ENCODE measurements at regions not wholly inside any gene's neighbourhood (a gene's known extent, or its start where the extent isn't known, plus 50 kb on each side); places are given as distances from the start of the nearest gene placed in this dataset.
"Not testable (repeated sequence)": the region's sequence is repeated elsewhere in the genome, so short reads cannot be mapped to it uniquely, and the experiment has no call there.

DNA sequence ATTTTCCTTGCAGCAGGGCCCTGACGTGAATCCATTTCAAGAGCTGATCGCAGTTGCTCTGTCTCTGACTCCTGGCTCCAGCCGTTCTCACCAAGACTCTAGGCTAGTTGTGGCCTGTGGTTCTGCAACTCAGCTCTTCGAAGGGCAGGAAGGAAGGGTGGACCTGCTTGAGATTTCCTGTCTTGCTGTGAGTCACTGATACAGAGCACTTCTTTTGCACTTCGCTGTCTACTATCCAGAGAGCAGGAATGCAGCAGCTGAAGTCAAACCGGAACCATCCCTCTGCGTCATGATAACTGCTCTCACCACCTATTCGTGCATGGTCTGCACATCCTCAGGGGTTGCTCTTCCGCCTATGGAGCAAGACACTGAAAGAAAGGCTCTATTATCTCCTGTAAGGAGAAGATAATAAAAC is 59.7 kb downstream of the RAP2B start:
- DNase-seq (ENCODE audit: low spot score): peak; percentile 50

DNA sequence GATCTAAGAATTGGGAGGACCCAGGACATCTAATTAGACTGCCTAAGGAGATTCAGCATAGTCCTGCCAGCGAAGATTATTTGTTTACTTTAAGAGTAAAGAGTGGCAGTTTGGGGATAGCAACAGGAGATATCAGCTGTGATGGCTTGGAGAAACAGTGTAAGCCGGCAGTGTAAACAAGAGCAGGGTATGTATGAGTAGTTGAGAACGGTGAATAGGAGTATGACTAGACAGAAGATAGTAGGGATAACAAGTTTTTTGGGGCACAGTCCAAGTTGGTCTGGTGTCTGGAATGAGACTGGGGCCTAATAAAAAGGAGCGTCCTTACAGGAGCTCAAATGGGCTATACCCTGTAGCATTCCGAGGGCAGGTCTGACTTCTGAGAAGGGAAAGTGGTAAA is 64.9 kb downstream of the RAP2B start:
- not testable (repeated sequence) for DNase-seq (ENCODE audit: low spot score)

DNA sequence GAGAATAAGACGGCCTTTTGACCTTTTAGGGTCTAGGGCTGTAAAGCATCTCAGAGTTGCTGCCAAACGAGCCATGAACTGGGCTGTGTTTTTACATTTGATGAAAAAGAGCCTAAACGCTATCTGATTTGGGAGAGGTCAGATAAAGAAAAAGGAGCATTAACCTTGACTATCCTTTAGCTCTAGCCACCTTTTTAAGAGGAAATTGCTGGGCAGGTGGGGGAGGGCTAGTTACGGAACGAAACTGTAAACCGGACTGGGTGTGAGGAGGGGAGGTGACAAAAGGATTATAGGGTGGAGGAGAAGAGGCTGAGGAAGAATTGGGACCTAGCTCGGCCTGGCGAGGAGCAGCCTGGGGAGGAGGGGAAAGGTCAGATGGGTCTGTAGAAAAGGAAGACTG is 68.4 kb downstream of the RAP2B start:
- DNase-seq (ENCODE audit: low spot score): not testable (repeated sequence)

DNA sequence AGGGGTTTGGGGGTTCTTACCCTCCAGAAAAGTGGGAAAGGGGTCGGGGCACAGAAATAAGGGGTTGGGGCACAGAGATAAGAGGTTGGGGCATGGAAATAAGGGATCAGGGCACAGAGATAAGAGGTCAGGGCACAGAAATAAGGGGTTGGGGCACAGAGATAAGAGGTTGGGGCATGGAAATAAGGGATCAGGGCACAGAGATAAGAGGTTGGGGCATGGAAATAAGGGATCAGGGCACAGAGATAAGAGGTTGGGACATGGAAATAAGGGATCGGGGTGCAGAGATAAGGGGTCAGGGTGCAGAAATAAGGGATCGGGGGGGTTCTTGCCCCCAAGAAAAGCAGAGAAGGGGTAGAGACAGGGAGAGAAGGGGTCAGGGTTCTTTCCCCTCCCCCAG is 69.2 kb downstream of the RAP2B start:
- DNase-seq (ENCODE audit: low spot score): not testable (repeated sequence)

DNA sequence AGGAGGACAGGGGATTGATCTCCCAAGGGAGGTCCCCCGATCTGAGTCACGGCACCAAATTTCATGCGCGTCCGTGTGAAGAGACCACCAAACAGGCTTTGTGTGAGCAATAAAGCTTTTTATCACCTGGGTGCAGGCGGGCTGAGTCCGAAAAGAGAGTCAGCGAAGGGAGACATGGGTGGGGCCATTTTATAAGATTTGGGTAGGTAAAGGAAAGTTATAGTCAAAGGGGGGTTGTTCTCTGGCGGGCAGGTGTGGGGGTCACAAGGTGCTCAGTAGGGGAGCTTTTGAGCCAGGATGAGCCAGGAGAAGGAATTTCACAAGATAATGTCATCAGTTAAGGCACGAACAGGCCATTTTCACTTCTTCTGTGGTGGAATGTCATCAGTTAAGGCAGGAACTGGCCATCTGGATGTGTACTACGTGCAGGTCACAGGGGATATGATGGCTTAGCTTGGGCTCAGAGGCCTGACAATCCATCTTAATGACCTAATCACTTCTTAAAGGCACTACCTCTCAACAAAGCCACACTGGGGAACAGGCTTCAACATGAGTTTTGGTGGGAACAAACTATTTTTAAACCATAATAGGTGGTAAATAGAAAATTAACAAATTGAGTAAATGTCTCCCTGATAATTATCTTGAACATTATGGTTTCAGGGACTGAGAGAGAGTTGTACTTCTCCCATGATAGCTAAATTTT is 70.2 kb downstream of the RAP2B start:
- DNase-seq (ENCODE audit: low spot score): not testable (repeated sequence)

DNA sequence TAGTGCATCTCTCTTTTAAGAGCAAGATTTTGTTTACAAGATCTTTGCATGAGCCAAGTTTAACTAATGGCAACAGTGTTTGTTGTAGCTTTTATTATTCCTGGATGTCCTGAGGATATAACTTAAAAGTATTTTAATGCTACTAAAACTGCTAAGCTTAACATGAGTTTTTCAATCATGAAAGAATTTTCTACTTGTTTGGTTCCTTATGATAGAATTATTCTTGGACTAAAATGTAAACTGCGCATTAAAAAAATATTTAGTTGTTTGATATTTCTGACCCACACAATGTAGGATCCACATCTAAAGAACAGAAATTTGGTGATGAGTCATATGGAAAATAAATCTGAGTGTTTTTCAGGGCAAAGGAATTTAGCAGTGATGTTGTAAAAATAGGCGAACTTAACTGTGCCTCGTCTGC is 70.8 kb downstream of the RAP2B start:
- DNase-seq (ENCODE audit: low spot score): no peak

DNA sequence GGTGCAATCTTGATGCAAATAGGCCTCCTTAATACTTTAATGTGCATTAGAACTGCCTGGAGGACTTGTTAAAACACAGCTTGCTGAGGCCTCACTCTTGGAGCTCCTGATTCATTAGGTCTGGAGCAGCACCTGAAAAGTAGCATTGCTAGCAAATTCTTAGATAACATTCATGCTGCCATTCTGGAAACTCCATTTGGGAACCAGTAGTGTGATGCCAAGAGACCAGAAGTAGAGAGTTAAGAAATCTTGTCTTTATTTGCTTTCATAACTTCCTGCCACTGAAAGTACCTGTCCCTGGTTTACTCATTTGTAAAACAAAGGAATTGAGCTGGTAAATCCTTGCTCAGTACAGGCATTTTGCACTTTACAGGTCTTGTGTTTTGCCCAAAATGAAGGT is 72.0 kb downstream of the RAP2B start:
- no peak for DNase-seq (ENCODE audit: low spot score)

DNA sequence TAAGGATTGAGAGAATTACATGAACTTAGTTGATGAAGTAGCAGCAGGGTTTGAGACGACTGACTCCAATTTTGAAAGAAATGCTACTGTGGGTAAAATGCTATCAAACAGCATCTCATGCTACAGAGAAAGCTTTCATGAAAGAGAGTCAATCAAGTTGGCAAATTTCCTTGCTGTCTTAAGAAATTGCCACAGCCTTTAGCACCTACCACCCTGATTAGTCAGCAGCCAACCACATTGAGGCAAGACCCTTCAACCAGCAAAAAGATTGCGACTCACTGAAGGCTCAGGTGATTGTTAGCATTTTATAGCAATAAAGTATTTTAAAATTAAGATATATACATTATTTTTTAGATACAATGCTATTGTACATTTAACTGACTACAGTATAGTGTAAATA is 80.9 kb downstream of the RAP2B start:
- no peak for DNase-seq (ENCODE audit: low spot score)

DNA sequence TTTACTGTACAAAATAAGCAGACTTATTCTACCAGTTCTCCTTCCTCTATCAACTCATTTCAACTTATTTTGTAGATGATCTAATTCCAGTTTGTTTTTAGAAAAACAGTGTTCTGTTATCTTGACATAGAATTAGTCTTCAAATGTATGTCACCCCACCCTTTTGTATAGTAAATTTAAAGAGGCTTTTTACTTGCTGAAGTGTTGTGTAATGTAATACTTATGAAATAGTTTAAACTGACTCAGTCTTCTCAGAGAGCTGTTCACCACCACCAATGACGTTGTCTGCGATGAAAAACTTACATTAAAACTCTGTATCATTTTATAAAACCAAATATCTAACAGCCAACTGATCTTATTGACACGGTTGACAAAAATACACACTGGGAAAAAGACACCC is 82.9 kb downstream of the RAP2B start:
- no peak for DNase-seq (ENCODE audit: low spot score)

DNA sequence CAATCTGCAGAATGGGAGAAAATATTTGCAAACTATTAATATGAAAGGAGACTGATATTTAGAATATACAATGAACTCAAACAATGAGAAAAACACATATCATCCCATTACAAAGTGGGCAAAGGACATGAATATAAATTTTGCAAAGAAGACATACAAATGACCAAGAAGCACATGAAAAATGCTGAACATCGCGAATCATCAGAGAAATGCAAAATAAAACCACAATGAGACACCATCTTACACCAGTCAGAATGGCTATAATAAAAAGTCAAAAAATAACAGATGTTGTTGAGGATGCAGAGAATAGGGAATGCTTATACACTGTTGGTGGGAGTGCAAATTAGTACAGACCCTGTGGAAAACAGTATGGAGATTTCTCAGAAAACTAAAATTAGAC is 83.6 kb downstream of the RAP2B start:
- DNase-seq (ENCODE audit: low spot score): no peak

DNA sequence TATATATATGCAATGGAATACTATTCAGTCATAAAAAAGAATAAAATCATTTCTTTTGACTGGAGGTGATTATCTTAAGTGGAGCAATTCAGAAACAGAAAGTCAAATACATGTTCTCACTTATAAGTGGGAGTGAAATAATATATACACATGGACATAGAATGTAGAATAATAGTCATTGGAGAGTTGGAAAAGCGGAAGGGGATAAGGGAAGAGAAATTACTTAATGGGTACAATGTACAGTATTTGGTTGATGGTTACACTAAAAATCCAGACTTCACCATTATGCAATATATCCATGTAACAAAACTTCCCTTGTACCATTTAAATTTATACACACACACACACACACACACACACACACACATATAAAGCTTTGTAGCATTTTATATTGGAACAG is 84.3 kb downstream of the RAP2B start:
- DNase-seq (ENCODE audit: low spot score): no peak

DNA sequence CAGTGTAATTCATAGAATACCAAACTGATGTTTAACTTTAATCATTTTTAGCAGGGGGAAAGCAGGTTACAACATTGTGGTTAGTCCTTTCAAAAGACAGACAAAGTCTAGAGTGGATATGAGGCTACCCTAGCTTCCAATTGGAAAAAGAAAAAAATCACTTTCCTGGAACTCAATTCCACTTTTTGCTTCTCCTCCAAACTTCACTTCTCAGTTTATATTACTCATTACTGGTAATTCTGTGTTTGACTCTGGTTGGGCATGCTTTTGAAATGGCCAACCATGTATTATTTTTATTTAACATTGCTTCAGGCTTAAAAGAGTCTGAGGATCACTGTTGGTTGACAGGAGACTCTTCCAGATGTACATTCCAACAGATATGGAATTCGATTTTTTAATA is 84.8 kb downstream of the RAP2B start:
- DNase-seq (ENCODE audit: low spot score): no peak

DNA sequence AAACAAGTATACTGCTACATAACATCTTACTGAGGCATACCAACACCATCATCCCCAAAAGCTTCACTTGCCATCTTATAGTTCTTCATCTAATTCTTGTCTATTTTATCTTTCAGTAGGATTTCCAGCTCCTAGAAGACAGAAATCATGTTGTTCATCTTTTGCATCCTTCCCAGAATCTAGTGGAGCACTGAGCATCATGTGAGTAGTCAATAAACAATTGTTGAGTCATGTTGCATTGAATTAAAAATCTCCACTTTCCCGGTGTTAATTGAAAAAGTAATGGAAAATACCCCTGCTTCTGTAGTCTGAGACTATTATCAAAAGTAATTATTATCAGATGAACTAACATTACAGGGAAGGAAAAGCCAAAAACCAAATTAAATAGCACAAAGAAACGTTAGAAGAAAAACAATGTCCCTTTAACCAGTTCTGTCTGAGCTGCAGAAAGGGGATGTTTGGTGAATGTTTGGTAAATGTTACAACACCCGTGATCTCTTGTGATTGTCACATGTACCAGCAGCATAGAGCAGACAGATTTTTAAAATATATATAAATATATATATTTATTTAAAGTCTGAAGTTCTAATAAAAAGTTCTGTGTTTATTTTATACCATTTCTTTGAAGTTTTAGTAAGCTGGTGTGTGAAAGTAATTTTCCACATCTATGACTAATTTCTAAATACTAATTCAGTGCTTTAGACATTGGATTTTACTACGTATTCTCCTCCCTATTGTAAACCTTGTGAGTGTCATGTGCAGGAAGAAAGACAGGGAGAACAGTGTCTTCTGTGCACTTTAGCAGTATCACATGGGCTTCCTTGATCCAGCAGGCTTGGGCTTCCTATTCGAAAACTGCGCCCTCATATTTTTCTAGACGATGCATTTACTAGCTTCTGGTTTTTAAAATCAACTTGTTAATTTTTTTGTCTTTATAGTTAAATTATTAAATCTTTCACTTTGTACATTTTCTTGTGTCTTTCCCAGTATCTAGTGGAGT is 85.6 kb downstream of the RAP2B start:
- DNase-seq (ENCODE audit: low spot score): no peak

DNA sequence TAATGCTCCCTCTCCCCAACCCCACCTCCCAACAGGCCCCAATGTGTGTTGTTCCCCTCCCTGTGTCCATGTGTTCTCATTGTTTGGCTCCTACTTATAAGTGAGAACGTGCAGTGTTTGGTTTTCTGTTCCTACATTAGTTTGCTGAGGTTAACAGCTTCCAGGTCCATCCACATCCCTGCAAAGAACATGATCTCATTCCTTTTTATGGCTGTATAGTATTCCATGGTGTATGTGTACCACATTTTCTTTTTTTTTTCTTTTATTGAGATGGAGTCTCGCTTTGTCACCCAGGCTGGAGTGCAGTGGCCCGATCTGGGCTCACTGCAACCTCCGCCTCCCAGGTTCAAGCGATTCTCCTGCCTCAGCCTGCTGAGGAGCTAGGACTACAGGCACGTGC is 86.8 kb downstream of the RAP2B start:
- DNase-seq (ENCODE audit: low spot score): not testable (repeated sequence)

DNA sequence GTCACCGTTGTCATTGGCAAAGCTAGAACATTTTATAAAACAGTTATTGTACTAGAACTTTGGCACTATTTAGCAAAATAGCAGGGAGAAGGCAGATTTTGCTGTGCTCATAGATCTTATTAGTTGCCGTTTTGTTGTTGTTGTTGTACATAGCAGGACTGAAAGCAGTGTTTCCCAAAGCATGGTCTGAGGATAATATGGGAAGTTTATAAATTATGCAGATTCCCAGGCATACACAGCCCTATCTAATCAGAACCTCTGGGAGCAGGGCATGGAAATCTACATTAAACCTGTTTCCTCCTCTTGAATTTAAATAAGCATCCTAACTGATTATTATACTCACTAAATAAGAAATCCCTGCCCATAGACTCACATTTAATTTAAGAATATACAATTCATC is 87.9 kb downstream of the RAP2B start:
- DNase-seq (ENCODE audit: low spot score): no peak

DNA sequence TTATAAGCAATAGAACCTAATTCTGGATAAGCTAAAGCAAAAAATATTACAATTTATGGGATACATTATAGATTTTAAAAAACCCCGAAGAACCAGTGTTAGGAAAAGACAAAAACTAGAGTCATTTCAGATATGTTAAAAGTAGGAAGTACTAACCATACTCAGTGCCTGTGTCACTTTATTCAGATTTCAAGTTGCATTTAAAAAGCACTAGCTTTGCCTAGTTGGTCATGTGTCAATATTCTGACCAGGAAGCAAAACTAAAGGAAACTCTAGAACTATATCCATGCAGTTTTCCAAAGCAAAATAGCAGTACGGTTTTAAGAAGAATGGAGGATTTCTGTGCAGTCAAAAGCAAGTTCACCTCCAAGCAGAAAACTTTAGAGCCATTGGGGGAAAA is 88.4 kb downstream of the RAP2B start:
- no peak for DNase-seq (ENCODE audit: low spot score)

DNA sequence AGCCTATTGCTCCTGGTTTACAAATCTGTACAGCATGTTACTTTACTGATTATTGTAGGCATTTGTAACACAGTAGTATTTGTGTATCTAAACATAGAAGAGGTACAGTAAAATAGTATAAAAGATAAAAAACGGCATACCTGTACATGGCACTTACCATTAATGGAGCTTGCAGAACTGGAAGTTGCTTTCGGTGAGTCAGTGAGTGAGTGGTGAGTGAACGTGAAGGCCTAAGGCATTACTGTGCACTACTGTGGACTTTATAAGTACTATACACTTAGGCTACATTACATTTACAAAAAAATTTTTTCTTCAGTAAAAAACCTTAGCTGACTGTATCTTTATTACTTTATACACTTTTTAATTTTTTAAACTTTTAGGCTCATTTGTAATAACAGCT is 90.9 kb downstream of the RAP2B start:
- DNase-seq (ENCODE audit: low spot score): no peak

DNA sequence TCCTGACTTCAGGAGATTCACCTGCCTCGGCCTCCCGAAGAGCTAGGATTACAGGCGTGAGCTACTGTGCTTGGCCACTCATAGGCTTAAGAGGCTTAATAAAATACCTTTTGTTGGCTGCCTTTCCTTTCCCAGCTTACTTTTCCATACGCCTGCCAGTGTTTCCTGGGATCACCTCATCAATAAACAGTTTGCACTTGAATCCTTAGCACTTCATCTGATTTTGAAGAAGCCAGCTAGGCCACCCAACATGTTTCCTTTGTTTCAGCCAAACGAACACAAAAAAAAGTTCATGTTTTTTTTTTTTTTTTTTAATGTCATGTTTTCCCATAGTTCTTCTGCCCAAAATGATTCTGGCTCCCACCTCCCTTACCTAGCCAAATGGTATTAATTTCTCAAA is 92.3 kb downstream of the RAP2B start:
- DNase-seq (ENCODE audit: low spot score): no peak

DNA sequence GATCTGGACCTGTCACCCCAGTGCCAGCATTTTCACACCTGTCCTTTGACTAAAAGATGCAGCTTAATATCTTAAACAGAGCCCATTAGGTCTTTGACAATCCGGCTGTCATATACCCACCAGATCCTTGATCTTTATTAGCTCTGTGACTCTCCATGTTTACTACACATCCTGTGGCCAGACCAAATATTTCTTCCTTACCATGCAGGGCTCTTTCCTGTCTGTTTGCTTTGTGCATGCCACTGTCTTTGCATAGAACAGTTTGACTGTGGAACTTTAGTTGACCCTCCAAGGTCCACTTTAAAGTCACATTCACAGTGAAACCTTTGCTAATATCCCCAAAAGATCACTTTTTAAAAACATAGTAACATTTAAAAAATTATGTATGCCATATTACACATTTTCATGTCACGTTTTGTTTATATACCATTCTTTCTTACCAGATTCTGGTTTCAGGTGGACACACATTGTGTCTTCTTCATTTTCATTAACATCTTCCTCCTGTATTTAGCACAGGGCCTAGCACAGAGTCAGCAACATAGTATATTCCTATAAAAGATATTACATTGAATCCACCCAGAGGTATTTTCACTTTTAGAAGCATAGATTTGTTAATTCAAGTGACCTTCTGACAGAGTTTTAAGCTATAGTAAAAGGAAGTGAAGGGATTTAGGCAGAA is 95.8 kb downstream of the RAP2B start:
- peak; percentile 23 for DNase-seq (ENCODE audit: low spot score)

DNA sequence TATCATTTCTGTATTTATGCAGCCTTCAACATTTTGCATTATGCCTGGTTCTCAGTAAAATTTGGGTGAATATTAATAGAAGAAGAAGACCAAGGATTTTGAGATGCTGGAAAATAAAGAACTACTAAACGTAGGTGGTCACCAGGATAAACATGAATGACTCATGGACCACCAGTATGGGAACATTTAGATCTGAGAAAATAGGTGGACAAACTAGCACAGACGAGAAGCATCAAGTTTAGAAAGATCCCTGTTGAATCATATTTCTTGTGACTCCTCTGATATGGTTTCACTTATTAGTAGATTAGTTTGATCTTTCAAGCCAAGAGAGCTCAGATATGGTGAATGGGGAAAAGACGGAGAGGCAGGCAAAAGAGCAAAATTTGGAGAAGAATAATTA is 97.9 kb downstream of the RAP2B start:
- no peak for DNase-seq (ENCODE audit: low spot score)

DNA sequence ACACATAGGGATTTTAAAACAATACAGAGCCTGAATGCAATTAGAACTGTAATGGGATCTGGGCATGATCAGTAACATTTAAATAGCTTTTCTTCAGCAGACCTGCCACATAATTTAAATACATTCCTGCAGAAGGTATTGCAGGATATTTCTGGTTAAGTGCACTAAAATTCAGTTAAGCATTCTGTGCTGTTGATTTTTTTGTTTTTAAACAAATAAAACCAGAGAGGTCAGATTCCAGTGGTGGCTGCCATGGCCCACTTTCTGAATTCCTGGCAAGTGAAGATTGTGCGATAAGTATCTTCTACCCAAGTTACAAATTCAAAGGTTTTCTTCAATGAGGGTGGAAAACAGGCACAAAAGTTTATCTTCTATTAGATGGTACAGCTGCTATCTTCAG is 98.7 kb downstream of the RAP2B start:
- DNase-seq (ENCODE audit: low spot score): no peak

DNA sequence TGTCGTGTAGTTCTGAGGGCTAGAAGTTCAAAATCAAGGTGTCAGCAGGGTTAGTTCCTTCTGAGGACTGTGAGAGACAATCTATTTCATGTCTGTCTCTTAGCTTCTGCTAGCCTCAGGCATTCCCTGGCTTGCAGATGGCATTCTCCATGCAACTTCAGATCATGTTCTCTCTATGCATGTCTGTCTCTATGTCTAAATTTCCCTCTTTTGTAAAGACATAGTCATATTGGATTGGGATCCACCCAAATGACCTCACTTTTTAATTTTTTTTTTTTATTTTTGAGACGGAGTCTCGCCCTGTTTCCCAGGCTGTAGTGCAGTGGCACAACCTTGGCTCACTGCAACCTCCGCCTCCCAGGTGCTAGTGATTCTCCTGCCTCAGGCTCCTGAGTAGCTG is 104.6 kb downstream of the RAP2B start:
- no peak for DNase-seq (ENCODE audit: low spot score)

All from HT-29 (cell line).